GM12892 (cell line): ENCODE measurements at regions not wholly inside any gene's neighbourhood (a gene's known extent, or its start where the extent isn't known, plus 50 kb on each side); places are given as distances from the start of the nearest gene placed in this dataset.

Source experiments
- POLR2A ChIP-seq: IDR thresholded peaks from 2 replicates; pipeline ENCODE4 v1.6.1; 2011; ENCODE audit warnings: low read depth, low read length, control low read depth
- POLR2AphosphoS5 ChIP-seq: IDR thresholded peaks from 2 replicates; pipeline ENCODE4 v1.6.1; 2011; ENCODE audit warnings: low read depth, low read length, control low read depth
- TAF1 ChIP-seq: IDR thresholded peaks from 2 replicates; pipeline ENCODE4 v1.6.1; 2011; ENCODE audit warnings: low read depth, mild to moderate bottlenecking, control low read depth, low read length, borderline replicate concordance

GRCh38 chr5:27158171-27158570 is 119.8 kb upstream of the CDH9 start:
- TF ChIP-seq POLR2A (no peak), POLR2AphosphoS5 (no peak), TAF1 (no peak)
